BJ (cell line): ENCODE measurements at regions not wholly inside any gene's neighbourhood (a gene's known extent, or its start where the extent isn't known, plus 50 kb on each side); places are given as distances from the start of the nearest gene placed in this dataset.

ENCODE experiments used
- CTCF ChIA-PET: fragments of 350-600 bp; formaldehyde crosslinking; extraction: SDS; loops from one replicate; lab custom pipeline; 2021; ENCODE audit warnings: antibody characterized with exemption, inconsistent platforms; lab: Yijun Ruan, JAX
- POLR2A ChIA-PET: fragments of 300-600 bp; sonication (Branson Sonifier 250); formaldehyde crosslinking; extraction: SDS; loops from one replicate; lab custom pipeline; 2021; ENCODE audit warnings: antibody characterized with exemption; lab: Charles Lee
- DNase-seq: peaks from one replicate; pipeline ENCODE4 v3.0.0-alpha.2; 2011; ENCODE audit warnings: low read depth
- H3K27me3 ChIP-seq: 2 replicates; pipeline ENCODE4 v1.6.0; 2011; ENCODE audit warnings: low read length; ENCODE audit not compliant: control insufficient read depth, insufficient read depth
- H3K36me3 ChIP-seq: 2 replicates; pipeline ENCODE4 v1.5.1; 2011; ENCODE audit warnings: low read length; ENCODE audit not compliant: control insufficient read depth, insufficient read depth
- H3K4me3 ChIP-seq: 2 replicates; pipeline ENCODE4 v1.5.1; 2011; ENCODE audit warnings: low read depth, mild to moderate bottlenecking, control low read depth, low read length
- TF ChIP-seq, protein P1 (sequence below): IDR thresholded peaks from 2 replicates; pipeline ENCODE4 v1.5.1; 2011; ENCODE audit warnings: low read depth, mild to moderate bottlenecking, control low read depth, inconsistent platforms, low read length, moderate library complexity; ENCODE audit not compliant: insufficient read depth

- Histone ChIP-seq H3K36me3 (no peaks in the 10 kb centered on the region), H3K27me3 (no peaks in the 10 kb centered on the region), H3K4me3 (no peak overlapping the region)
- DNase-seq, result no peak
- TF ChIP-seq, protein P1, sequence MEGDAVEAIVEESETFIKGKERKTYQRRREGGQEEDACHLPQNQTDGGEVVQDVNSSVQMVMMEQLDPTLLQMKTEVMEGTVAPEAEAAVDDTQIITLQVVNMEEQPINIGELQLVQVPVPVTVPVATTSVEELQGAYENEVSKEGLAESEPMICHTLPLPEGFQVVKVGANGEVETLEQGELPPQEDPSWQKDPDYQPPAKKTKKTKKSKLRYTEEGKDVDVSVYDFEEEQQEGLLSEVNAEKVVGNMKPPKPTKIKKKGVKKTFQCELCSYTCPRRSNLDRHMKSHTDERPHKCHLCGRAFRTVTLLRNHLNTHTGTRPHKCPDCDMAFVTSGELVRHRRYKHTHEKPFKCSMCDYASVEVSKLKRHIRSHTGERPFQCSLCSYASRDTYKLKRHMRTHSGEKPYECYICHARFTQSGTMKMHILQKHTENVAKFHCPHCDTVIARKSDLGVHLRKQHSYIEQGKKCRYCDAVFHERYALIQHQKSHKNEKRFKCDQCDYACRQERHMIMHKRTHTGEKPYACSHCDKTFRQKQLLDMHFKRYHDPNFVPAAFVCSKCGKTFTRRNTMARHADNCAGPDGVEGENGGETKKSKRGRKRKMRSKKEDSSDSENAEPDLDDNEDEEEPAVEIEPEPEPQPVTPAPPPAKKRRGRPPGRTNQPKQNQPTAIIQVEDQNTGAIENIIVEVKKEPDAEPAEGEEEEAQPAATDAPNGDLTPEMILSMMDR, result no peak
- ChIA-PET CTCF (interaction anchor here (0.6 kb wide), 1 partner anchor 174 kb away, joined by 3 read pairs; no protein-coding TSS in a partner anchor), POLR2A (no interaction called here)
Measured at GRCh38 chr1:105373681-105374080, 1624.0 kb downstream of the AMY1C start.

DNA sequence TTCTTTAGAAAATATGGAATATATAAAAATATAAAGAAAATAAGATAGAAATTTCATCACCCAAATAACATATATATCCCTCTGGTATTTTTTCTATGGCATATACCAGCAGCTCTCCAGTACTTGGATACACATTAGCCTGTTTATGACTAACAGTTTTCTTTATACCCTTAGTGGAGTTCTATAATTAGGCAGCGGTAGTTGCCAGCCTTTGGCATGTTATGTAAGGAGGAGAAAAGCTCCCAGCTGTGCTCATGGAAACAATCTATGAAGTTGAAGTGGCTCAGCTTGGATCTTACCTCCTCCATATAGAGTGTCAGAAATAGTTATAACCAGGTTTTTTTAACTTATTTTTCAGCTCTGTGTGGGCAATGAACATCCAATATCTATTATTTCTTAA, 1636.8 kb downstream of the AMY1C start:
- ChIA-PET CTCF (no interaction called here), POLR2A (no interaction called here)
- Histone ChIP-seq H3K4me3 (no peak overlapping the region), H3K36me3 (no peaks in the 10 kb centered on the region), H3K27me3 (no peaks in the 10 kb centered on the region)
- TF ChIP-seq, protein P1, result no peak
- no peak for DNase-seq

DNA sequence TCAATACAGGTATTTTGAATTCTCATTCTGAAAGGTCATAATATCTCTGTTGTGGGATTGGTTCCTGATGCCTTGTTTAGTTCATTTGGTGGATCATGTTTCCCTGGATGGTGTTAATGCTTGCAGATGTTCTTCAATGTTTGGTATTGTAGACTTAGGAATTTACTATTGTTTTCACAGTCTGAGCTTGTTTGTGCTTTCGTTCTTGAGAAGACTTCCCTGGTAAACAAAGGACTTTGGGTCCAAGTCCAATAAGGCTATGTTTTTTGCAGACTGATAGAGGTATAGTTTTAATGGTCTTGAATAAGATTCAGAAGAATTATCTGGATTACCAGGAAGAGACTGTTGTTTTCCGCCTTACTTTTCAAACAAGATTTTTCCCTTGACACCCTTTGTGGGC, 1646.3 kb downstream of the AMY1C start:
- no peak for DNase-seq
- Histone ChIP-seq H3K36me3 (no peaks in the 10 kb centered on the region), H3K27me3 (no peaks in the 10 kb centered on the region), H3K4me3 (no peak overlapping the region)
- TF ChIP-seq, protein P1, result no peak
- POLR2A ChIA-PET, result no interaction called here
- CTCF ChIA-PET, result no interaction called here

- no peak for DNase-seq
- ChIA-PET CTCF (no interaction called here), POLR2A (no interaction called here)
- H3K4me3 ChIP-seq, result no peak overlapping the region
- H3K36me3 ChIP-seq, result no peaks in the 10 kb centered on the region
- H3K27me3 ChIP-seq, result no peaks in the 10 kb centered on the region
- TF ChIP-seq, protein P1, result no peak
Measured at GRCh38 chr1:105398909-105399308, 1649.2 kb downstream of the AMY1C start.

GRCh38 chr1:105399716-105400115, 1650.0 kb downstream of the AMY1C start:
- POLR2A ChIA-PET, result no interaction called here
- TF ChIP-seq, protein P1, result no peak

More at GRCh38 chr1:105399716-105400115, 1650.0 kb downstream of the AMY1C start:
- H3K27me3 ChIP-seq, result no peaks in the 10 kb centered on the region
- CTCF ChIA-PET, result no interaction called here
- no peak overlapping the region for H3K4me3 ChIP-seq
- H3K36me3 ChIP-seq, result no peaks in the 10 kb centered on the region
- no peak for DNase-seq
